K562 (cell line): ENCODE measurements at regions not wholly inside any gene's neighbourhood (a gene's known extent, or its start where the extent isn't known, plus 50 kb on each side); places are given as distances from the start of the nearest gene placed in this dataset.

Experiments used
- ATAC-seq: fragments of 200-7000 bp; cut with Tn5 transposase; 3 replicates; pipeline ENCODE4 v1.9.1; 2020; ENCODE audit warnings: moderate library complexity
- BruUV-seq: library from RNA; stranded (reverse); fragments of 400-500 nt; replicated peaks from 2 replicates; lab custom pipeline; 2021; lab: Mats Ljungman, UMichigan
- CTCF ChIA-PET: fragments of 300-600 bp; formaldehyde crosslinking; extraction: SDS; loops from one replicate; lab custom pipeline; 2021; ENCODE audit warnings: low intra/inter-chr PET ratio; lab: Yijun Ruan, JAX
- POLR2A ChIA-PET: fragments of 300-600, 350-650 bp; sonication (Branson Sonifier 250); formaldehyde crosslinking; extraction: SDS; loops from one replicate; lab custom pipeline; 2021; ENCODE audit warnings: antibody characterized with exemption, inconsistent platforms; lab: Yijun Ruan, JAX
- DNase-seq, 4 experiments: peaks; one replicate each; pipeline versions ENCODE4 v3.0.0 to v3.0.0-alpha.2; 2011 to 2018; ENCODE audit warnings: low spot score in 3 of 4, mixed read lengths in 3 of 4; ENCODE audit errors: extremely low read depth in 1 of 4
- FAIRE-seq: peaks from 2 replicates; lab custom pipeline; 2011; peaks lifted over from hg19 to GRCh38; lab: Jason Lieb, UNC
- H2AFZ ChIP-seq: 2 replicates; pipeline ENCODE4 v1.6.0; 2011; ENCODE audit warnings: low read depth, low read length, control low read depth, inconsistent platforms
- H3K27ac ChIP-seq: fragments of 200-600 bp; 3 replicates; pipeline ENCODE4 v1.8.0; 2011; ENCODE audit warnings: low read depth, mild to moderate bottlenecking, control low read depth, inconsistent platforms, low read length, moderate library complexity, mixed read lengths; ENCODE audit errors: extremely low read depth
- H3K27me3 ChIP-seq, 2 experiments: fragments of 300-600 bp in 1 of 2; 2 replicates in 1 of 2; 3 replicates in 1 of 2; pipeline versions ENCODE4 v1.6.0 to v1.8.0; 2011; ENCODE audit warnings: inconsistent platforms in 2 of 2, low read length in 2 of 2, mild to moderate bottlenecking in 1 of 2, mixed read lengths in 1 of 2, moderate library complexity in 1 of 2; ENCODE audit not compliant: control insufficient read depth in 2 of 2, insufficient read depth in 2 of 2
- H3K36me3 ChIP-seq: fragments of 300-600 bp; 3 replicates; pipeline ENCODE4 v1.8.0; 2011; ENCODE audit warnings: mild to moderate bottlenecking, low read length, inconsistent platforms; ENCODE audit not compliant: control insufficient read depth, insufficient read depth
- H3K4me1 ChIP-seq, 2 experiments: fragments of 200-600 bp in 1 of 2; replicated peaks in 1 of 2; 2 replicates in 1 of 2; 3 replicates in 1 of 2; pipeline versions ENCODE4 v1.5.1 to v1.8.0; 2011; ENCODE audit warnings: inconsistent platforms in 2 of 2, low read length in 2 of 2, mild to moderate bottlenecking in 1 of 2, mixed read lengths in 1 of 2, moderate library complexity in 1 of 2; ENCODE audit not compliant: control insufficient read depth in 2 of 2, insufficient read depth in 2 of 2
- H3K4me2 ChIP-seq: 2 replicates; pipeline ENCODE4 v1.6.1; 2011; ENCODE audit warnings: low read length, control low read depth, inconsistent platforms, mixed read lengths; ENCODE audit not compliant: insufficient read depth
- H3K4me3 ChIP-seq: fragments of 200-600 bp; sonication (generic), shearing (Covaris generic); 2 replicates; pipeline ENCODE4 v1.5.1; 2016; ENCODE audit warnings: control low read depth, inconsistent platforms
- H3K79me2 ChIP-seq: fragments of 200-600 bp; 3 replicates; pipeline ENCODE4 v1.8.0; 2011; ENCODE audit warnings: low read length, inconsistent platforms; ENCODE audit not compliant: control insufficient read depth, insufficient read depth
- H3K9ac ChIP-seq, 2 experiments: 2 replicates each; pipeline versions ENCODE4 v1.6.0 to v1.6.1; 2011; ENCODE audit warnings: low read depth in 2 of 2, low read length in 2 of 2, control low read depth in 1 of 2, inconsistent platforms in 1 of 2, mild to moderate bottlenecking in 1 of 2, mixed read lengths in 1 of 2; ENCODE audit not compliant: insufficient read depth in 1 of 2
- H3K9me1 ChIP-seq: one replicate; pipeline ENCODE4 v1.6.0; 2011; ENCODE audit warnings: inconsistent platforms, mild to moderate bottlenecking, low read length, moderate library complexity; ENCODE audit not compliant: control insufficient read depth, insufficient read depth
- H3K9me3 ChIP-seq: replicated peaks from 2 replicates; pipeline ENCODE4 v1.5.1; 2011; ENCODE audit warnings: low read depth, low read length, inconsistent platforms; ENCODE audit not compliant: control insufficient read depth, insufficient read depth
- H4K20me1 ChIP-seq: replicated peaks from 2 replicates; pipeline ENCODE4 v1.6.1; 2011; ENCODE audit warnings: low read length, inconsistent platforms, mixed read lengths; ENCODE audit not compliant: control insufficient read depth, insufficient read depth
- CGGBP1 ChIP-seq: fragments of 250-450 bp; sonication (Bioruptor Pico); IDR thresholded peaks from 2 replicates; pipeline ENCODE4 v1.9.0; 2021; ENCODE audit warnings: mild to moderate bottlenecking
- JUNB ChIP-seq: fragments of 450-650 bp; formaldehyde crosslinking; conservative IDR thresholded peaks from 2 replicates; pipeline ENCODE4 v1.4.0; 2020; ENCODE audit warnings: mild to moderate bottlenecking
- SRSF1 ChIP-seq: fragments of 200-400 bp; formaldehyde crosslinking; IDR thresholded peaks from 2 replicates; pipeline ENCODE4 v1.6.1; 2017; ENCODE audit warnings: mild to moderate bottlenecking, low read depth, low read length, moderate library complexity
- SUPT5H ChIP-seq: fragments of 450-650 bp; IDR thresholded peaks from 2 replicates; pipeline ENCODE4 v1.6.1; 2016
- TSC22D4 ChIP-seq: fragments of 450-650 bp; IDR thresholded peaks from 2 replicates; pipeline ENCODE4 v1.6.1; 2016; ENCODE audit warnings: missing genetic modification characterization, missing biosample characterization, control low read depth
- ZKSCAN1 ChIP-seq: fragments of 150-350 bp; IDR thresholded peaks from 2 replicates; pipeline ENCODE4 v1.6.1; 2016; ENCODE audit warnings: low read depth, low read length
- ZNF311 ChIP-seq: fragments of 250-450 bp; sonication (Bioruptor Pico); IDR thresholded peaks from 2 replicates; pipeline ENCODE4 v1.4.0; 2020; ENCODE audit warnings: mild to moderate bottlenecking, moderate library complexity
- ZNF445 ChIP-seq: fragments of 250-450 bp; sonication (Bioruptor Pico); IDR thresholded peaks from 2 replicates; pipeline ENCODE4 v1.4.0; 2020; ENCODE audit warnings: low read depth, mild to moderate bottlenecking, moderate library complexity
- WGBS: fragments of 100-300 bp; shearing (Covaris generic); methylation state at CpG from one replicate; pipeline ENCODE4 v1.1.6; 2016; ENCODE audit warnings: low coverage, mixed read lengths; ENCODE audit not compliant: insufficient coverage; ENCODE audit errors: missing lambda C conversion rate; 5-methylcytosine and 5-hydroxymethylcytosine counted together
- in situ Hi-C: fragments of 300-500 bp; cut with MboI; formaldehyde crosslinking; loops from 4 replicates; pipeline ENCODE4 v1.15.0; 2018; ENCODE audit warnings: inconsistent platforms, mixed read lengths
- intact Hi-C: fragments of 100-400 bp; cut with micrococcal nuclease; formaldehyde crosslinking; loops from 2 replicates; pipeline ENCODE4 v1.14.2; 2022
- TF ChIP-seq, protein P1 (sequence below): fragments of 450-650 bp; formaldehyde crosslinking; IDR thresholded peaks from 2 replicates; pipeline ENCODE4 v1.4.0; 2022; ENCODE audit warnings: mild to moderate bottlenecking, moderate library complexity
- TF ChIP-seq, protein P2 (sequence below): IDR thresholded peaks from 2 replicates; pipeline ENCODE4 v1.6.1; 2011; ENCODE audit warnings: borderline replicate concordance, low read depth, mild to moderate bottlenecking, moderate library complexity, low read length; ENCODE audit not compliant: insufficient read depth, poor library complexity, severe bottlenecking

DNA sequence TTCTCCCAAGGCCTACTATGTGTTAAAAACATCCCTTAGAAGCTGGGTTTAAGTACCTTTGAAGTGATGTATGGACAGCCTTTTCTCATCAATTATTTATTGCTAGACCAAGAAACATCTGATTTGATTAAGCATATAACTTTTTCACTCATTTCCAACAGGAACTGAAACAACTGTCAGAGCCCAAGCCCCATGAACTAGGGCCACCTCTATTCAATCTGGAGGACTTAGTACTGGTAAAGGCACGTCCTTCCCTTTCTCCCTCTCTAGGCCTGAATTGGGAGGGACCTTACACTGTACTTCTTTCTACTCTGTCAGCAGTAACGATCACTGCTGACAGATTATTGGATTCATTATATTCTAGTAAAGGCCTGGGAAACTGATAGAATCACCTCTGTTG, 612.0 kb upstream of the CDH8 start:
- Histone ChIP-seq H2AFZ (no peak overlapping the region), H3K79me2 (no peaks in the 10 kb centered on the region), H3K27me3 (no peaks in the 10 kb centered on the region), H3K9me3 (no peaks in the 10 kb centered on the region; the same call in 1 of the 2 replicates), H3K36me3 (no peaks in the 10 kb centered on the region), H3K9me1 (no peaks in the 10 kb centered on the region), H3K4me1 (no peaks in the 10 kb centered on the region), H3K9ac (no peak overlapping the region), H3K4me3 (no peak overlapping the region), H3K27ac (no peak overlapping the region), H4K20me1 (no peaks in the 10 kb centered on the region), H3K4me2 (no peak overlapping the region)
- ATAC-seq (no peak), DNase-seq (no peak), FAIRE-seq (no peak)
- no TSS peak for BruUV-seq
- no peak for TF ChIP-seq TSC22D4 (tag)
- TF ChIP-seq ZNF445 (CRISPR knock-in tag), result no peak
- ChIA-PET CTCF (no interaction called here), POLR2A (no interaction called here)
- intact Hi-C loops (no loop called here), in situ Hi-C loops (no loop called here)
- WGBS, result 0% methylated on average over 2 of the region's 2 CpGs

DNA sequence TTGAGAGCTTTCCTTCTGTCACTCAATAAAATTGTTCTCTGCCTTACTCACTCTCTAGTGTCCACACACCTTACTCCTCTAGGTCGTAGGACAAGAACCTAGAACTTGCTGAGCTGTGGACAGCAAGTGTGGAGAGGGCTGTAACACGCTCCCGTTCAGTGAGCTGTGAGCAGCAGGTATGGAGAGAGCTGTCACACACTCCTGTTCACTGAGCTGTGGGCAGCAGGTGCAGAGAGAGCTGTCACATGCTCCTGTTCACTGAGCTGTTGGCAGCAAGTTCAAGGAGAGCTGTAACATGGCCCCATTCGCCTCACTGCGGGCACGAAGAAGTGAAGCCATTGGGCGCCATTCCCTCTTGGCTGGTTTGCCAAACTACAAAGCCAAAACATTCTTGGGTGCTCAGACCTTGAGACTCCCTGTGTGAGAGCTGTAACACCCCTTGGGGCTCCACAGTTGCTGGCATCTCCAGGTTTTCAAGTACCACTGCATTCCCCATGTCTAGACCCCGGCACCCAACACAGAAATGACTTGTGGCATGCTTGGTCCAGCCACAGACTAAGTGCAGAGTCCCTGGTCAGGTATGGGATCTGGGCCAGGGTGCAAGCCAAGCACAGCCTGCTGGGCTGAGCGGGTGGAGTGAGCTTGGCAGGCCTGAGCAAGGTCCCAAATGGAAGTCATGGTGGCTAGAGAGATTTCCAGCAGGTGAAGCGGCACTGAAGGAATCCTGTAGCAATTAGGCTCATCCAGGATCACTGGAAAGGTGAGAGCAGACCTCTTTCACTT, 608.0 kb upstream of the CDH8 start:
- no peaks in the 10 kb centered on the region for H3K9me1 ChIP-seq
- no peaks in the 10 kb centered on the region for H3K4me1 ChIP-seq
- H2AFZ ChIP-seq, result no peak overlapping the region
- CTCF ChIA-PET, result no interaction called here
- H3K9me3 ChIP-seq, result no peaks in the 10 kb centered on the region; the same call in 1 of the 2 replicates
- H3K27ac ChIP-seq, result no peak overlapping the region
- no peak for FAIRE-seq
- WGBS, result 2% methylated on average over 10 of the region's 10 CpGs
- no TSS peak for BruUV-seq
- no peak overlapping the region for H3K9ac ChIP-seq
- in situ Hi-C loops (no loop called here), intact Hi-C loops (no loop called here)
- H3K4me2 ChIP-seq, result no peak overlapping the region
- no peaks in the 10 kb centered on the region for H3K36me3 ChIP-seq
- H3K4me3 ChIP-seq, result no peak overlapping the region
- DNase-seq, result no peak
- H4K20me1 ChIP-seq, result no peaks in the 10 kb centered on the region
- POLR2A ChIA-PET, result no interaction called here
- H3K27me3 ChIP-seq, result no peaks in the 10 kb centered on the region
- ATAC-seq, result no peak
- no peaks in the 10 kb centered on the region for H3K79me2 ChIP-seq
- TF ChIP-seq CGGBP1 (no peak), ZNF311 (CRISPR knock-in tag) (no peak), ZKSCAN1 (no peak), SRSF1 (no peak), JUNB (CRISPR knock-in tag) (no peak), SUPT5H (no peak)
- TF ChIP-seq, protein P1, sequence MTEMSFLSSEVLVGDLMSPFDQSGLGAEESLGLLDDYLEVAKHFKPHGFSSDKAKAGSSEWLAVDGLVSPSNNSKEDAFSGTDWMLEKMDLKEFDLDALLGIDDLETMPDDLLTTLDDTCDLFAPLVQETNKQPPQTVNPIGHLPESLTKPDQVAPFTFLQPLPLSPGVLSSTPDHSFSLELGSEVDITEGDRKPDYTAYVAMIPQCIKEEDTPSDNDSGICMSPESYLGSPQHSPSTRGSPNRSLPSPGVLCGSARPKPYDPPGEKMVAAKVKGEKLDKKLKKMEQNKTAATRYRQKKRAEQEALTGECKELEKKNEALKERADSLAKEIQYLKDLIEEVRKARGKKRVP, result no peak
- TF ChIP-seq, protein P2, sequence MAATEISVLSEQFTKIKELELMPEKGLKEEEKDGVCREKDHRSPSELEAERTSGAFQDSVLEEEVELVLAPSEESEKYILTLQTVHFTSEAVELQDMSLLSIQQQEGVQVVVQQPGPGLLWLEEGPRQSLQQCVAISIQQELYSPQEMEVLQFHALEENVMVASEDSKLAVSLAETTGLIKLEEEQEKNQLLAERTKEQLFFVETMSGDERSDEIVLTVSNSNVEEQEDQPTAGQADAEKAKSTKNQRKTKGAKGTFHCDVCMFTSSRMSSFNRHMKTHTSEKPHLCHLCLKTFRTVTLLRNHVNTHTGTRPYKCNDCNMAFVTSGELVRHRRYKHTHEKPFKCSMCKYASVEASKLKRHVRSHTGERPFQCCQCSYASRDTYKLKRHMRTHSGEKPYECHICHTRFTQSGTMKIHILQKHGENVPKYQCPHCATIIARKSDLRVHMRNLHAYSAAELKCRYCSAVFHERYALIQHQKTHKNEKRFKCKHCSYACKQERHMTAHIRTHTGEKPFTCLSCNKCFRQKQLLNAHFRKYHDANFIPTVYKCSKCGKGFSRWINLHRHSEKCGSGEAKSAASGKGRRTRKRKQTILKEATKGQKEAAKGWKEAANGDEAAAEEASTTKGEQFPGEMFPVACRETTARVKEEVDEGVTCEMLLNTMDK, result no peak
